Activated naive CD8-positive, alpha-beta T cell treated with anti-CD3 and anti-CD28 coated beads, Interleukin-2, amount 50 U/mL, for 24 hours (primary cell): ENCODE measurements at regions not wholly inside any gene's neighbourhood (a gene's known extent, or its start where the extent isn't known, plus 50 kb on each side); places are given as distances from the start of the nearest gene placed in this dataset.
A peak's percentile ranks its signal among the peaks of the same experiment; 100 is the strongest.

ENCODE experiments used
- ATAC-seq: fragments of 150-1000 bp; cut with Tn5 transposase; one replicate; pipeline ENCODE4 v1.10.0; 2021
- DNase-seq: peaks from one replicate; pipeline ENCODE4 v3.0.0; 2021
- H3K27ac Mint-ChIP-seq: one replicate; pipeline ENCODE4 v1.8.0; 2021; ENCODE audit warnings: mild to moderate bottlenecking, mixed read lengths
- H3K27me3 Mint-ChIP-seq: one replicate; pipeline ENCODE4 v1.8.0; 2021; ENCODE audit warnings: mixed read lengths
- H3K36me3 Mint-ChIP-seq: one replicate; pipeline ENCODE4 v1.8.0; 2021; ENCODE audit warnings: low read depth, mixed read lengths
- H3K4me1 Mint-ChIP-seq: one replicate; pipeline ENCODE4 v1.8.0; 2021; ENCODE audit warnings: mixed read lengths
- H3K4me3 Mint-ChIP-seq: one replicate; pipeline ENCODE4 v1.8.0; 2021; ENCODE audit warnings: mild to moderate bottlenecking, moderate library complexity, mixed read lengths
- H3K9me3 Mint-ChIP-seq: one replicate; pipeline ENCODE4 v1.8.0; 2021; ENCODE audit warnings: mixed read lengths

GRCh38 chr13:50522506-50522905 is 321.0 kb downstream of the DLEU7 start:
- no peak for ATAC-seq
- H3K9me3 Mint-ChIP-seq: no peaks in the 10 kb centered on the region

GRCh38 chr13:50523307-50523706 is 320.2 kb downstream of the DLEU7 start:
- no peak overlapping the region for H3K27ac Mint-ChIP-seq
- no peak overlapping the region for H3K4me3 Mint-ChIP-seq
- no peaks in the 10 kb centered on the region for H3K36me3 Mint-ChIP-seq
- peaks cover 17% of the 10 kb centered on the region for H3K4me1 Mint-ChIP-seq
- no peaks in the 10 kb centered on the region for H3K9me3 Mint-ChIP-seq
- peaks cover 3% of the 10 kb centered on the region for H3K27me3 Mint-ChIP-seq
- no peak for DNase-seq
- ATAC-seq: no peak

More at GRCh38 chr13:50522506-50522905, 321.0 kb downstream of the DLEU7 start:
- H3K36me3 Mint-ChIP-seq: no peaks in the 10 kb centered on the region
- H3K4me3 Mint-ChIP-seq: no peak overlapping the region
- H3K27me3 Mint-ChIP-seq: peaks cover 3% of the 10 kb centered on the region
- H3K4me1 Mint-ChIP-seq: peaks cover 10% of the 10 kb centered on the region
- no peak overlapping the region for H3K27ac Mint-ChIP-seq
- no peak for DNase-seq

GRCh38 chr13:50524560-50524959 is 318.9 kb downstream of the DLEU7 start:
- peaks cover 3% of the 10 kb centered on the region for H3K27me3 Mint-ChIP-seq
- H3K36me3 Mint-ChIP-seq: no peaks in the 10 kb centered on the region
- H3K4me1 Mint-ChIP-seq: peaks cover 29% of the 10 kb centered on the region
- DNase-seq (no peak), ATAC-seq (no peak)
- no peak overlapping the region for H3K4me3 Mint-ChIP-seq
- H3K27ac Mint-ChIP-seq: no peak overlapping the region
- no peaks in the 10 kb centered on the region for H3K9me3 Mint-ChIP-seq

- DNase-seq (no peak), ATAC-seq (no peak)
- Mint-ChIP-seq H3K27me3 (peaks cover 3% of the 10 kb centered on the region), H3K27ac (no peak overlapping the region), H3K4me3 (no peak overlapping the region), H3K36me3 (no peaks in the 10 kb centered on the region), H3K9me3 (no peaks in the 10 kb centered on the region), H3K4me1 (peaks cover 29% of the 10 kb centered on the region)
These were observed 316.8 kb downstream of the DLEU7 start for GRCh38 chr13:50526661-50527071.

DNA sequence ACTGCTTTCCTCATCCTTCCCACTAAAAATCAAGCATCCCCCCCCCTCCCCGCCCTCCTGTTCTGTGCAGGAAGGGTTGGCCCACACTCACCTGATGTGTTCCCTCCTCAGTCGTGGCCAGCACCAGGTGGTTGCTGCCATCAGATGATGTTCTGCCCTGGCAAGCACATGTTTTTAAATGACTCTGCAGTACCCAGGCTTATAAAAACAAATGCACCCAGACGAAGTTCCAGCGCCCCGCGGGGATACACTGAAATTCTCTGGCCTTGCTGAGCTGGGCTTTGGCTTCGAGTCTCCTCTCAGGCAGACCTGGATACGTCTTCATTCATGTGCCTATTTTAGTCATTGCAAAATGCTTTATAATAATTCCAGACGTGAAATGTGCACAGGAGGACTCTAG is 316.3 kb downstream of the DLEU7 start:
- Mint-ChIP-seq H3K4me3 (no peak overlapping the region), H3K4me1 (peaks cover 29% of the 10 kb centered on the region), H3K9me3 (no peaks in the 10 kb centered on the region), H3K27ac (no peak overlapping the region), H3K36me3 (no peaks in the 10 kb centered on the region), H3K27me3 (peaks cover 3% of the 10 kb centered on the region)
- no peak for ATAC-seq
- DNase-seq: no peak

GRCh38 chr13:50527612-50528509 is 315.6 kb downstream of the DLEU7 start:
- ATAC-seq (peak; percentile 37), DNase-seq (no peak)
- no peak overlapping the region for H3K27ac Mint-ChIP-seq
- H3K36me3 Mint-ChIP-seq: no peaks in the 10 kb centered on the region
- H3K4me1 Mint-ChIP-seq: peaks cover 29% of the 10 kb centered on the region
- H3K4me3 Mint-ChIP-seq: no peak overlapping the region
- H3K27me3 Mint-ChIP-seq: peaks cover 3% of the 10 kb centered on the region
- H3K9me3 Mint-ChIP-seq: no peaks in the 10 kb centered on the region

DNA sequence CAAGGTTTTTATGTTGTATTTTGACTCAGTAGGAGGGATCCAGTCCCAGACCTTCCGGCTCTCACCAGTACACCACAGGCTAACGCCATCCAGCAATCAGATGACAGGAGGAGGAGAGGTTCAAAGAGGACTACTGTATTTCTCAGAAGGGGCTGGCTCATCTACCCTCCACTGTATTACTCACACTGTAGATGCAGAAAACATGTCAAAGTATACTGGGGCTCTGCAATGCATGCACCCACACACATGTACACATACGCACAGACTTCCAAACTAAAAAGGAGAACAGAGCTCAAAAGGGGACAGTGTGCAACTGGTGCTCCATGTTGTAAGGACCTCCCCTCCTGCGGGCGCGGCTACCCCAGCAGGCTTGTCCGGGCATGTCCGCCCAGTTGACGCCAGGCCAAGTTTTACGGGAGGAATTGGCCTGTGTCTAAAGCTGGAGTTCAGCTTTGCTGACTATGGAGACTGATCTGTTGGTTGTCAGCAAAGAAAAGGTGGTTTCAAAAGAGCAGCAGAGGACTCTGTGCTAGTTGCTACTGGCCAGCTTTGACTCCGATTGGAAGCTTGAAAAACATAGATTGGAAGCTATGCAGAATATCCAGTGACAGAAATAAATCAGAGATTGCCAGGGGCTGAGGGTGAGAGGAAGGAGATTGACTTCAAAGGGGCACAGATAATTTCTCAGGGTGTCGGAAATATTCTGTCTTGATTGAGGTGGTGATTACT is 314.2 kb downstream of the DLEU7 start:
- H3K9me3 Mint-ChIP-seq: no peaks in the 10 kb centered on the region
- H3K36me3 Mint-ChIP-seq: no peaks in the 10 kb centered on the region
- H3K4me3 Mint-ChIP-seq: no peak overlapping the region
- peak; percentile 82 for ATAC-seq
- peaks cover 29% of the 10 kb centered on the region for H3K4me1 Mint-ChIP-seq
- peaks cover 3% of the 10 kb centered on the region for H3K27me3 Mint-ChIP-seq
- no peak overlapping the region for H3K27ac Mint-ChIP-seq
- DNase-seq: no peak

GRCh38 chr13:50531917-50532899 is 311.3 kb downstream of the DLEU7 start:
- no peak overlapping the region for H3K4me3 Mint-ChIP-seq
- H3K36me3 Mint-ChIP-seq: peaks cover 14% of the 10 kb centered on the region
- peaks cover 20% of the 10 kb centered on the region for H3K9me3 Mint-ChIP-seq
- H3K4me1 Mint-ChIP-seq: peaks cover 22% of the 10 kb centered on the region
- no peak for ATAC-seq
- no peak overlapping the region for H3K27ac Mint-ChIP-seq
- no peaks in the 10 kb centered on the region for H3K27me3 Mint-ChIP-seq
- DNase-seq: no peak

DNA sequence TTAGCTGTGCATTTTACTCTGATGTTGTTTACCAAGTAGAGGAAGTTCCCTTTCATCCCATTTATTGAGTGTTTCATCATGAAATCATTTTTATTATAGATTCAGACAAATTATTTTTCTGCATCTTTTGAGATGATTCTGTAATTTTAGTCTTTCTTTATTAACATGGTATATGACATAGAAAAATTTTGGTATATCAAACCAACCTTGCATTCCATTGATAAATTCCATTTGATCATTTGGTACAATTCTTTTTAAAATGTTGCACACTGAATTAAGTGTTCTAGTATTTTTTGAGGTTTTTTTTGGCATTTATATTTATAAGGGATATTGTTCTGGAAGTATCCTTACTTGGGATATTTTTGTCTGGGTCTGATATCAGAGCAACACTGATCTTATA is 308.4 kb downstream of the DLEU7 start:
- DNase-seq (no peak), ATAC-seq (no peak)
- Mint-ChIP-seq H3K9me3 (peaks cover 34% of the 10 kb centered on the region), H3K36me3 (peaks cover 18% of the 10 kb centered on the region), H3K27ac (no peak overlapping the region), H3K4me1 (no peaks in the 10 kb centered on the region), H3K4me3 (no peak overlapping the region), H3K27me3 (no peaks in the 10 kb centered on the region)

- no peak for ATAC-seq
- Mint-ChIP-seq H3K36me3 (peaks cover 18% of the 10 kb centered on the region), H3K4me3 (no peak overlapping the region), H3K27me3 (peaks cover 2% of the 10 kb centered on the region), H3K27ac (no peak overlapping the region), H3K4me1 (no peaks in the 10 kb centered on the region), H3K9me3 (peaks cover 34% of the 10 kb centered on the region)
- DNase-seq: no peak
These were observed 306.5 kb downstream of the DLEU7 start for GRCh38 chr13:50537029-50537428.

GRCh38 chr13:50539791-50540530 is 303.5 kb downstream of the DLEU7 start:
- Mint-ChIP-seq H3K27ac (no peak overlapping the region), H3K4me3 (no peak overlapping the region), H3K4me1 (no peaks in the 10 kb centered on the region), H3K27me3 (peaks cover 2% of the 10 kb centered on the region), H3K36me3 (peaks cover 14% of the 10 kb centered on the region), H3K9me3 (peaks cover 30% of the 10 kb centered on the region)
- ATAC-seq (no peak), DNase-seq (no peak)

GRCh38 chr13:50543141-50543540 is 300.4 kb downstream of the DLEU7 start:
- no peak for ATAC-seq
- H3K4me1 Mint-ChIP-seq: no peaks in the 10 kb centered on the region

DNA sequence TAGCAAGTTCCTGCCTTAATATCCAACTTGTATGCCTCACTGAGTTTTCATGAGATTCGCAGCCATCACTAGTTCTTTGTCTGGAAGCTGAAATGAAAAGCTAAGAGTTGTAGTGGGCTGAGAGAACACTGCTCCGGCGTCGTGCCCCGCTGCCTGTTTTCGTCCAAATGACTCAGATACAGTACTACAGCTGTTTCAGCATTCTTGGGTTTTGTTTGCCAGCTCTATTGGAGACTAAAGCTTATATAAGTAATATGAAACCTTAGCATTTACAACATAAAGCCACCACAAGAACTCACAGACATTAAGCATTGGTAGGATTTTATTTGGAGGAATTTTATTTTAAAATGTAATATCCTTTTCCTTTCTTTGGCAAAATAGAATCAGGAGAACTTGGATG is 299.7 kb downstream of the DLEU7 start:
- ATAC-seq (no peak), DNase-seq (no peak)
- H3K4me3 Mint-ChIP-seq: no peak overlapping the region
- H3K27ac Mint-ChIP-seq: no peak overlapping the region
- H3K27me3 Mint-ChIP-seq: peaks cover 2% of the 10 kb centered on the region
- peaks cover 4% of the 10 kb centered on the region for H3K9me3 Mint-ChIP-seq
- H3K4me1 Mint-ChIP-seq: no peaks in the 10 kb centered on the region
- H3K36me3 Mint-ChIP-seq: no peaks in the 10 kb centered on the region

More at GRCh38 chr13:50543141-50543540, 300.4 kb downstream of the DLEU7 start:
- Mint-ChIP-seq H3K27ac (no peak overlapping the region), H3K27me3 (peaks cover 2% of the 10 kb centered on the region), H3K4me3 (no peak overlapping the region), H3K36me3 (peaks cover 3% of the 10 kb centered on the region), H3K9me3 (peaks cover 10% of the 10 kb centered on the region)
- no peak for DNase-seq
